ENCODE measurements at regions not wholly inside any gene's neighbourhood (a gene's known extent, or its start where the extent isn't known, plus 50 kb on each side); places are given as distances from the start of the nearest gene placed in this dataset.

DNA sequence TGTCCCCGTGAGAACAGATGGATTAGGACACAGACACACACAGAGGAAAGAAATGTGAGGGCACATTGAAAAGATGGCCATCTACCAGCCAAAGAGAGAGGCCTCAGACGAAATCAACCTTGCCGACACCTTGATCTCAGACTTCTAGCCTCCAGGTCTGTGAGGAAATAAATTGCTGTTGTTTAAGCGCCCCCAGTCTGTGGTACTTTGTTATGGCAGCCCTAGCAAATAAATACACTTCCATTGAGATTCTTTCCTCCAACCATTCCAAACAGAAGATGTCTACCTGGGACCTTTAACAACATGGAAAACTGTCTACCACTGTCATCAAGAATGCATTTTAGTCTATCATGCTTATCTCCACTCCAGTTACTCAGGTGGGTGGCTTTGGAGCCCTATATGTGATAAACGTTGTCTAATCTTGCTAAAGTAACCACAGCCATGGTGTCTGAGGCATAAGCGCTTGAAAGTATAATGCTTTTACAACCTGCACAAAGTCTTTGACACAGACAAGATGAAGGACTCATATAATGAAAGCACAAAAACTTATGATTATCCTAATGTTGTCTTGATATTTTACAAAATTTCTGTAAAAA is 244.3 kb downstream of the MTERF1 start:
- TF ChIP-seq EZH2 (IDR thresholded peaks at IDR 0.05) (no peak), POLR2AphosphoS5 (IDR thresholded peaks at IDR 0.05; ENCODE audit: borderline replicate concordance, low read depth, low read length) (no peak)

All from SK-N-MC (cell line).